ENCODE measurements at regions not wholly inside any gene's neighbourhood (a gene's known extent, or its start where the extent isn't known, plus 50 kb on each side); places are given as distances from the start of the nearest gene placed in this dataset.
"Not testable (repeated sequence)": the region's sequence is repeated elsewhere in the genome, so short reads cannot be mapped to it uniquely, and the experiment has no call there.

DNA sequence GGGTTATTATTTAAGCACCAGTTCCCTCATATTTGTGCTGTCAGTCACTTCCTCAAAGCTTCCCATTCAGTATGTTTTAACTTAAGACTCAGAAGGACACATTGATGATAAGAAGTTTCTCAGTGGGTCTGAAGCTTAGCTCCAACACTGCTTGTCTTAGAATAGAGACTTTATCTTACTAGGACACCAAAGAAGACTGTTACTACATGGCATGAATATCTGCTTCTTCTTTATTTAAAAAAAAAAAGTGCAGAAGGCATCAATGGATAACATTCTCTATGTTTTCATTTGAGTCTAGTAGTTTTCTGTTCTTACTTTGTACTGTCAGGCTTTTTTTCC, 404.2 kb downstream of the DAD1 start:
- no peak overlapping the region for H3K27ac ChIP-seq (ENCODE audit: low read depth, low read length)
- no peaks in the 10 kb centered on the region for H3K36me3 ChIP-seq (ENCODE audit: insufficient read depth, low read length)
- no peak overlapping the region for H3K4me3 ChIP-seq (ENCODE audit: low read depth in 1 of 2, low read length in 2 of 2)
- H3K9me3 ChIP-seq (ENCODE audit: low read length), result no peaks in the 10 kb centered on the region
- no peaks in the 10 kb centered on the region for H3K4me1 ChIP-seq (ENCODE audit: insufficient read depth, low read length)
- no peaks in the 10 kb centered on the region for H3K27me3 ChIP-seq (ENCODE audit: control insufficient read depth in 1 of 2, insufficient read depth in 2 of 2, low read length in 2 of 2)
- no peak overlapping the region for H3K9ac ChIP-seq (ENCODE audit: low read length)

DNA sequence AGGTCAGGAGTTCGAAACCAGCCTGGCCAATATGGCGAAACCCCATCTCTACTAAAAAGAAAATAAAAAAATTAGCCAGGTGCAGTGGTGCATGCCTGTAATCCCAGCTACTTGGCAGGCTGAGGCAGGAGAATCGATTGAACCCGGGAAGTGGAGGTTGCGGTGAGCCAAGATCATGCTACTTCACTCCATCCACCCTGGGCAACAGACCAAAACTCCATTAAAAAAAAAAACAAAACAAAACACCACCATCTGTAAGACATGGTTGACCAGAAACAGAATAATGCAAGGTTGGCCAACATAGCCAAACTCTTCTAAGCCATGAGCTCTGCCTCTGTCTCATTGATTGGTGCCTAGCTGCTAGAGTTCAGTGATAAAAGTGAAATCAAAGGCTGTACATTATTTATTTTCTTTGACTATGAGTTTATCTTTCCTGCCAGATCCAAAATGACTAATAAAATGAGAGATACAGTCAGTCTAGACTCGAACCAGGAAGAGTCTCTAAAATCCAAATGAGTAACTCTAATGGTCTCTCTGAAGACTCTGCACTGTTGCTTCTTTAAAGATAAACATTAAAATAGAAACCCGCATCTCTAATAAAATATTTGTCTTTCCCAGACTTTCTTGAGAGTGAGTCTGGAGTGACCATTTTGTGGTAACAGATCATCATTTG, 404.7 kb downstream of the DAD1 start:
- H3K9me3 ChIP-seq (ENCODE audit: low read length), result no peaks in the 10 kb centered on the region

GRCh38 chr14:22180045-22180444, 409.0 kb downstream of the DAD1 start:
- no peaks in the 10 kb centered on the region for H3K36me3 ChIP-seq (ENCODE audit: insufficient read depth, low read length)
- H3K9ac ChIP-seq (ENCODE audit: low read length), result no peak overlapping the region
- H3K4me3 ChIP-seq (ENCODE audit: low read depth in 1 of 2, low read length in 2 of 2), result no peak overlapping the region
- no peaks in the 10 kb centered on the region for H3K4me1 ChIP-seq (ENCODE audit: insufficient read depth, low read length)
- no peaks in the 10 kb centered on the region for H3K27me3 ChIP-seq (ENCODE audit: control insufficient read depth in 1 of 2, insufficient read depth in 2 of 2, low read length in 2 of 2)
- H3K27ac ChIP-seq (ENCODE audit: low read depth, low read length), result no peak overlapping the region
- H3K9me3 ChIP-seq (ENCODE audit: low read length), result no peaks in the 10 kb centered on the region

More for the DNA sequence above, 404.7 kb downstream of the DAD1 start:
- H3K4me3 ChIP-seq (ENCODE audit: low read depth in 1 of 2, low read length in 2 of 2), result no peak overlapping the region
- no peaks in the 10 kb centered on the region for H3K27me3 ChIP-seq (ENCODE audit: control insufficient read depth in 1 of 2, insufficient read depth in 2 of 2, low read length in 2 of 2)
- H3K4me1 ChIP-seq (ENCODE audit: insufficient read depth, low read length), result no peaks in the 10 kb centered on the region
- H3K36me3 ChIP-seq (ENCODE audit: insufficient read depth, low read length), result no peaks in the 10 kb centered on the region
- H3K9ac ChIP-seq (ENCODE audit: low read length), result no peak overlapping the region
- no peak overlapping the region for H3K27ac ChIP-seq (ENCODE audit: low read depth, low read length)

- no peaks in the 10 kb centered on the region for H3K4me1 ChIP-seq (ENCODE audit: insufficient read depth, low read length)
- no peak overlapping the region for H3K4me3 ChIP-seq (ENCODE audit: low read depth in 1 of 2, low read length in 2 of 2)
- H3K27me3 ChIP-seq (ENCODE audit: control insufficient read depth in 1 of 2, insufficient read depth in 2 of 2, low read length in 2 of 2), result no peaks in the 10 kb centered on the region
- no peaks in the 10 kb centered on the region for H3K36me3 ChIP-seq (ENCODE audit: insufficient read depth, low read length)
- H3K9ac ChIP-seq (ENCODE audit: low read length), result no peak overlapping the region
- no peak overlapping the region for H3K27ac ChIP-seq (ENCODE audit: low read depth, low read length)
- H3K9me3 ChIP-seq (ENCODE audit: low read length), result no peaks in the 10 kb centered on the region
Measured at GRCh38 chr14:22179190-22179589, 409.8 kb downstream of the DAD1 start.

GRCh38 chr14:22178333-22178839, 410.6 kb downstream of the DAD1 start:
- Histone ChIP-seq H3K4me1 (ENCODE audit: insufficient read depth, low read length) (no peaks in the 10 kb centered on the region), H3K27ac (ENCODE audit: low read depth, low read length) (no peak overlapping the region), H3K9me3 (ENCODE audit: low read length) (no peaks in the 10 kb centered on the region), H3K4me3 (ENCODE audit: low read depth in 1 of 2, low read length in 2 of 2) (no peak overlapping the region), H3K9ac (ENCODE audit: low read length) (no peak overlapping the region), H3K27me3 (ENCODE audit: control insufficient read depth in 1 of 2, insufficient read depth in 2 of 2, low read length in 2 of 2) (no peaks in the 10 kb centered on the region), H3K36me3 (ENCODE audit: insufficient read depth, low read length) (no peaks in the 10 kb centered on the region)

DNA sequence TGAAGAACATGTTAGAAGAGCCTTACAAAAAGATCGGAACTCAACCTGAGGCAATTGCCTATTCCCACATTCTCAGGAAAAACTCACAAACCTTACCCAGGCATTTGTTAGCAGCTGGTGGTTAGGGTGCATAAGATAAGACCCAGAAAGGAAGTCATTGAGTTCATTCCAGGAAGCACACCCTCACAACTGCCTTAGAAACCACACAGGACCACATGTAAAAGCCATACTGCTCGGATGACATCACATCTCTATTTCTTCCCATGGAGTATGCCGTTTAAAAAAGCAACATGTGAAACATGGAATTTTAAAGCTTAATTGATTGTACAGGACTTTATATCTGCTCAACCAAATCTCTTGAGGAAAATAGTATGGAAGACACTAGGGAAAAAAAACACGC, 411.2 kb downstream of the DAD1 start:
- Histone ChIP-seq H3K27ac (ENCODE audit: low read depth, low read length) (no peak overlapping the region), H3K9me3 (ENCODE audit: low read length) (no peaks in the 10 kb centered on the region), H3K36me3 (ENCODE audit: insufficient read depth, low read length) (no peaks in the 10 kb centered on the region), H3K4me3 (ENCODE audit: low read depth in 1 of 2, low read length in 2 of 2) (no peak overlapping the region), H3K4me1 (ENCODE audit: insufficient read depth, low read length) (no peaks in the 10 kb centered on the region), H3K27me3 (ENCODE audit: control insufficient read depth in 1 of 2, insufficient read depth in 2 of 2, low read length in 2 of 2) (no peaks in the 10 kb centered on the region), H3K9ac (ENCODE audit: low read length) (no peak overlapping the region)

DNA sequence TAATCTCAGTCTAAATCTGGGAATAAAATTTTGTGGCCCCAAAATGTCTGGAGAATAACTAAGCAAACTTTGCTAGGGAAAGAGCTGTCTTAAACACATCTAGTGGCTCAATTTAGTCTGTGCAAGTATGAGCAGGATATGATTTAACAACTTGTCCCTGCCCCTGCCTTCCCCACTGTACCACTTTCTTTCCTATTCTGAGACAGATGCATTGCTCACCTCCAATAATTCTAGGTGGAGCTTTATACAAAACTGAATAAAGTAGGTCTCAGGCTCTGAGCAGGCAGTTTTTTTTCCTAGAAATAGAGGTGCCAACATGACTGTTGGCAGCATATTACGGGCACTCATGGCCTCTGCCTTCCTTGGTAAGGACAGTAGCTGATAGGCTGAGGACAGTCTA, 412.1 kb downstream of the DAD1 start:
- no peak overlapping the region for H3K4me3 ChIP-seq (ENCODE audit: low read depth in 1 of 2, low read length in 2 of 2)

DNA sequence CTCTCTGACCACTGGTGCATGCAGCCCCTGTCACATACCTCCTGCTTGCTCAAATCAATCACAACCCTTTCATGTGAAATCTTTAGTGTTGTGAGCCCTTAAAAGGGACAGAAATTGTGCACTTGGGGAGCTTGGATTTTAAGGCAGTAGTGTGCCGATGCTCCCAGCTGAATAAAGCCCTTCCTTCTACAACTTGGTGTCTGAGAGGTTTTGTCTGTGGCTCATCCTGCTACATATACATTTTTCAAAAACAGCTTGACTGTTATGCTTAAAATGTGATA, 413.8 kb downstream of the DAD1 start:
- not testable (repeated sequence) for H3K9ac ChIP-seq (ENCODE audit: low read length); H3K27ac ChIP-seq (ENCODE audit: low read depth, low read length); H3K36me3 ChIP-seq (ENCODE audit: insufficient read depth, low read length); H3K4me1 ChIP-seq (ENCODE audit: insufficient read depth, low read length); H3K4me3 ChIP-seq (ENCODE audit: low read depth in 1 of 2, low read length in 2 of 2); H3K9me3 ChIP-seq (ENCODE audit: low read length); H3K27me3 ChIP-seq (ENCODE audit: control insufficient read depth in 1 of 2, insufficient read depth in 2 of 2, low read length in 2 of 2)

More for the DNA sequence above, 412.1 kb downstream of the DAD1 start:
- Histone ChIP-seq H3K9me3 (ENCODE audit: low read length) (no peaks in the 10 kb centered on the region), H3K27me3 (ENCODE audit: control insufficient read depth in 1 of 2, insufficient read depth in 2 of 2, low read length in 2 of 2) (no peaks in the 10 kb centered on the region), H3K27ac (ENCODE audit: low read depth, low read length) (no peak overlapping the region), H3K9ac (ENCODE audit: low read length) (no peak overlapping the region), H3K36me3 (ENCODE audit: insufficient read depth, low read length) (no peaks in the 10 kb centered on the region), H3K4me1 (ENCODE audit: insufficient read depth, low read length) (no peaks in the 10 kb centered on the region)

DNA sequence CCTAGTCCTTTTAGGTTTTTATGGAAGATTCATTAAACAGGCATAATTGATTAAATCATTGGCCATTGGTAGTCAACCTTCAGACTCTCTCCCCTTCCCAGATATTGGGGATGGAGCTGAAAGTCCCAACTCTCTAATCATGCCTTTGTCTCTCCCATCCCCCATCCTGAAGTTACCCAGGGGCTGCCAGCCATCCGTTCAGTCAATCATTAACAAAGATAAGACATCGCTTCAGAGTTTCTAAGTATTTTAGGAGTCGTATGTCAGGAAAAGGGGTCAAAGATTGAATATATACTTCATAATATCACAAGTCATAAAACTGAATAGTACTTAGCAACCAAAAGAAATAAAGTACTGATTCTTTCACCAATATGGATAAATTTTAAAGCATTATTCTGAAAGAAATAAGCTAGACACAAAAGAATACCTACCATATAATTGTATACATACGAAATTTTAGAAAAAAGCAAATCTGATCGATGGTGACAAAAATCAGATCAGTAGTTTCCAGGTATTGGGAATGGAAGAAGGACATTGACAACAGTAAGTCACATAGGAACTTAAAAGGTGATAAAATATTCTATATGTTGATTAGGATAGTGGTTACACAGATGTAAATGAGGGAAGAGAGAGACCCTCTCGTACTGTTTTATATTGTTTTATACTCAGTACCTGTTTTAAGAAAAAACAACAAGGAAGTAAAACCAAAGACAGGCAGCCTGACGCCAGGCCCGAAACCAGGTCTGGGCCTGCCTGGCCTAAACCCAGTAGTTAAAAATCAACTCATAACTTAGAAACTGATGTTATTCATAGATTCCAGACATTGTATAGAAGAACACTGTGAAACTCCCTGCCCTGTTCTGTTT, 414.4 kb downstream of the DAD1 start:
- H3K27ac ChIP-seq (ENCODE audit: low read depth, low read length), result no peak overlapping the region

GRCh38 chr14:22168092-22168955, 420.7 kb downstream of the DAD1 start:
- Histone ChIP-seq H3K9ac (ENCODE audit: low read length) (no peak overlapping the region), H3K4me3 (ENCODE audit: low read depth in 1 of 2, low read length in 2 of 2) (no peak overlapping the region), H3K27ac (ENCODE audit: low read depth, low read length) (no peak overlapping the region), H3K27me3 (ENCODE audit: control insufficient read depth in 1 of 2, insufficient read depth in 2 of 2, low read length in 2 of 2) (no peaks in the 10 kb centered on the region), H3K9me3 (ENCODE audit: low read length) (no peaks in the 10 kb centered on the region), H3K4me1 (ENCODE audit: insufficient read depth, low read length) (no peaks in the 10 kb centered on the region), H3K36me3 (ENCODE audit: insufficient read depth, low read length) (no peaks in the 10 kb centered on the region)

More for the DNA sequence above, 414.4 kb downstream of the DAD1 start:
- H3K36me3 ChIP-seq (ENCODE audit: insufficient read depth, low read length), result no peaks in the 10 kb centered on the region
- no peaks in the 10 kb centered on the region for H3K27me3 ChIP-seq (ENCODE audit: control insufficient read depth in 1 of 2, insufficient read depth in 2 of 2, low read length in 2 of 2)
- H3K9me3 ChIP-seq (ENCODE audit: low read length), result no peaks in the 10 kb centered on the region
- H3K9ac ChIP-seq (ENCODE audit: low read length), result no peak overlapping the region
- no peak overlapping the region for H3K4me3 ChIP-seq (ENCODE audit: low read depth in 1 of 2, low read length in 2 of 2)
- no peaks in the 10 kb centered on the region for H3K4me1 ChIP-seq (ENCODE audit: insufficient read depth, low read length)

- no peaks in the 10 kb centered on the region for H3K27me3 ChIP-seq (ENCODE audit: control insufficient read depth in 1 of 2, insufficient read depth in 2 of 2, low read length in 2 of 2)
- no peaks in the 10 kb centered on the region for H3K36me3 ChIP-seq (ENCODE audit: insufficient read depth, low read length)
- no peak overlapping the region for H3K9ac ChIP-seq (ENCODE audit: low read length)
- no peak overlapping the region for H3K4me3 ChIP-seq (ENCODE audit: low read depth in 1 of 2, low read length in 2 of 2)
- no peaks in the 10 kb centered on the region for H3K9me3 ChIP-seq (ENCODE audit: low read length)
- H3K4me1 ChIP-seq (ENCODE audit: insufficient read depth, low read length), result no peaks in the 10 kb centered on the region
- H3K27ac ChIP-seq (ENCODE audit: low read depth, low read length), result no peak overlapping the region
Measured at GRCh38 chr14:22164616-22165015, 424.4 kb downstream of the DAD1 start.
